Mucosa of gallbladder (tissue), 1 donor: ENCODE measurements at regions not wholly inside any gene's neighbourhood (a gene's known extent, or its start where the extent isn't known, plus 50 kb on each side); places are given as distances from the start of the nearest gene placed in this dataset.
A peak's percentile ranks its signal among the peaks of the same experiment; 100 is the strongest.

Source experiments
- DNase-seq: peaks from one replicate; pipeline ENCODE4 v3.0.0-alpha.2; 2020; ENCODE audit warnings: low spot score
- donor health status: DM: no; HTN: no; CAD: no.

GRCh38 chr7:119415682-119416081, 857.3 kb upstream of the KCND2 start:
- DNase-seq: no peak

- no peak for DNase-seq
These were observed 851.3 kb upstream of the KCND2 start for GRCh38 chr7:119421657-119422056.

DNA sequence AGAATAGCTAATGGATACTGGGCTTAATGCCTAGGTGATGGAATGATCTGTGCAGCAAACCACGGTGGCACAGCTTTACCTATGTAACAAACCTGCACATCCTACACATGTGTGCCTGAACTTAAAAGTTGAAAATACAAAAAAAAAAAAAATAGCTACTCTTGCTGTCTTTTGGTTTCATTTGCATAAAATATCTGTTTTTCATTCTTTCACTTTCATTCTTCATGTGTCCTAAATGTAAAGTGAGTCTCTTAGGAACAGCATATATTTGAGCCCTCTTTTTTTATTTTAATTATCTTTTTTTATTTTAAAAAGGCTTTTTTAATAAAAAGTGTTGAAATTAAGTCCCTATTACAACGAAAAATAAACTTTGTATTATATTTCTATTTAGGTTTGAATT, 836.1 kb upstream of the KCND2 start:
- no peak for DNase-seq

DNA sequence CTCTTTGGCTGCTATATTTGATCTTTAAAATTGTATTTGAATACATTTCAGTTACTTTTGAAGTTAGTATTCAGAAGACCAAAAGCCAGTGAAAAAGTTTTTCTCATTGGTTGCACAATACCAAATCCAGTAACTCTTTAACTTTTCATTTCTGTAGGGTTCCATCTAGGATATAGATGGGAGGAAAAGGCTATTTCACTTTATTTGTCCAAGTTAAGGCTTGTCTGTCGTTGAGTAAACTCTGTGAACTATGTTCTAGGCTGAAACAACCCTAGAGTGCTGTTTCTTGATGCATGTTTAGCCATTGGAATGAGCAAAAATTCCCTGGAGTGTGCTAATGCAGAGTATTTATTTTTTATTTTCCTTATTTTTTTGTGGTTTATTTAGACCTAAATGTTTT, 834.7 kb upstream of the KCND2 start:
- no peak for DNase-seq

GRCh38 chr7:119439192-119439591, 833.8 kb upstream of the KCND2 start:
- DNase-seq: no peak

DNA sequence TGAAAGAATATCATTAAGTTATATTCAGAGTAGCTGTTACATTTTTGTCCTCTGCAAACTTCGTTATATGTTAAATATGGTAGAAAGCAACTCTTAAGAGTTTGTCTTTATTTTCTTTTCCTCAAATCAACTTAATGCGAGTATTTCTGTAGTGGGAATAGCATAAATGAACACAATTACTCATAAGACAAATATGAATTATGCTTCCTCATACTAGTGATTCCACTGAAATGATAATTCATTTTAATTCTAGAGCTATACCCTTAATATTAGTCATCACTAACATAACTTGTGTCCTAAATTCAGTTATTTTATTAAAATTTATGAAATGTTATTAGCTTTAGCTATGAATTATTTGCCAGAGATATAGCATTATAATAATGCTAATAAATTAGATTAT, 820.6 kb upstream of the KCND2 start:
- DNase-seq: no peak

DNA sequence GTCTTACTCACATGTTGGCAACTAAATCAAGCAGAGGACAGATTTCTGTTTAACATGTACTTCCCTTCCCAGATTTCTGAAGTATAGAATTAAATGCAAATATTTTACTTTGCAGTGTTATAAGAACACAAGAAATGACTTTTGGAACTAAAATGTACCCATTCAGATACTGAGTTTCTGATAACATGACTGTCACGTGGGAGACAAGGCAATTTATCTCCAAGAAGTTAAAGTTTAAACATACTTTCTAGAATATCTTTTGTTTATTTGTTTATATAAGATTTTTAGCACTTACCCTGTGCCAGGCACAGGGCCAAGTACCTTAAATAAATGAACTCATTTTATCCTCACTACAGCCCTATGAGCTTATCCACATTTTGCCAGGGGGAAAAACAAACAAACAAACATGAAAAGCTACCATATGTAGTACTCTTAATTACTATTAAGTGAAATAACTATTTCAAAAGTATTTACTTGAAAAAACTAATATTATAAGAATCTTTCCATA, 807.1 kb upstream of the KCND2 start:
- DNase-seq: no peak

DNA sequence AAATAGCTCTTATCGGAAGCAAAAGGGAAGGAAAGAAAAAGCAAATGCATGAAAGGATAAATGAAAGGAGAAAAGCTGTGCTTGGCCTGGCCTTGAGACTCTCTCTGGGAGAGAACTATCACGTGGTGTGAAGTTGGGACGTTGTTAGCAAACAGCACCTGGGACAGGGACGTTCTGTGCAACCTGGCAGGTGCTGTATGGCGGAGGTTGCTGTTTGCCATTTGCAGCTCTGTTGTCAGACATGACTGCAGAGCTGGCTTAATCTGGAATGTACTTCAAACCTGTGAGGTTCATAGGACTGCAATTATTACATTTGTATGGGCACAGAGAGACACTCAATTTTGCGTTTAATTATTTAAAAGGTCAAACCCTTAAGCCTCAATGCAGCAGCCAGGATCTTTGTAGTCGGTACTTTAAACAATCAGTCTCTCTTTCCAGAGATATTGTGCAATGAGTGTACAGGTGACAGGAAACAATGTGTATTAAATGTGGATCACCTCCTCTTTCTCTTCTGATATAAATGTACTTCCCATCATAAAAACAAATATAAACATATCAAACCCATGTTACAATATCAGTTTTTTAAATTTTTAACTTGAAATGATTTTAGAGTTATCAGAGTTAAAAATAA, 800.5 kb upstream of the KCND2 start:
- DNase-seq: peak; percentile 11

DNA sequence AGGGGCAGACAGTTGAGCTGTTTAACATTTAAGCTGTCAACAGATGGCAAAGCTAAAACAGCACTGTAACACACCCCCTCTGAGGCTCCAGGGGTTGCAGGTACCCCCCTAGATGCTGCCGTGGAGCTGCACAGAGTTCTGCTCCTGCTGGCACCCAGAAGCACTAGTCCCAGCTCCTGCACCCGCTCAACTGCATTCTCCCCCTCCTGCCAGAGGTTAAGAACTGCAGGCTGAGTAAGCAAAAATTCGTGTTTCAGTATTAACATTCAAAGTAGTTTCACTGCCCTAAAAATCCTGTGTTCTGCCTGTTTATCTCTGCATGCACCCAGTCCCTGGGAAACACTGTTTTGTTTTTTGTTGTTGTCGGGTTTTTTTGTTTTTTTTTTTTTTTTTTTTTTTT, 790.8 kb upstream of the KCND2 start:
- DNase-seq: no peak

- DNase-seq: no peak
These were observed 790.3 kb upstream of the KCND2 start for GRCh38 chr7:119482671-119483070.

DNA sequence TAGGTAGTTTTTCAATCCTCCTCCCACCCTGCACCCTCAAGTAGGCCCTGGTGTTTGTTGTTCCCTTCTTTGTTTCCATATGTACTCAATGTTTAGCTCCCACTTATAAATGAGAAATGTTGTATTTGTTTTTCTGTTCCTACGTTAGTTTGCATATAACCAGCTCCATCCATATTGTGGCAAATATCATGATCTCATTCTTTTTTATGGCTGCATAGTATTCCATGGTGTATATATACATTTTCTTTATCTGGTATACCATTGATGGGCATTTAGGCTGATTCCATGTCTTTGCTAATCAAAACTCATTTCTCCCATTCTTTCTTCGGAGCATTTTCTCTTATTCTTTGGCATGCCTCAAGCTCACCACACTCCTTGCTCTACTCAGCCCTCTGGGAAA, 789.6 kb upstream of the KCND2 start:
- DNase-seq: no peak

DNA sequence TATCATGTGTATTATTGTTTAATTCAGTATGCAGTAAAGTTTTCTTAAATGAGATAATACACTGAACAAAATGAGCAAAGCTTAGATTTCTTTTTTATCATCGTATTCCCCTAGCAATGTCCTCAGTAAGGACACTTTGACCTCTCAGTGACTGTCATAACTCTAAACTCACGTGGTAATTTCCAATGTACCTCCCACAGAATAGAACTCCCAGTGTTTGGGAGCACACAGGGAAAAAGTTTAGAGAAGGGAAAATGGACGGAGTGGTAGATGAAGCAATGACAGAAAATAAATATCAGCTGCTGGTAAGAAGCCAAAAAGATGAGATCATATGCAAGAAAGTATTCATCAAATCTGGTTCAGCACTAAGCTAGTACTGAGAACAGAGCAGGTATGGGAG, 758.6 kb upstream of the KCND2 start:
- no peak for DNase-seq

GRCh38 chr7:119515214-119515613, 757.8 kb upstream of the KCND2 start:
- DNase-seq: no peak

DNA sequence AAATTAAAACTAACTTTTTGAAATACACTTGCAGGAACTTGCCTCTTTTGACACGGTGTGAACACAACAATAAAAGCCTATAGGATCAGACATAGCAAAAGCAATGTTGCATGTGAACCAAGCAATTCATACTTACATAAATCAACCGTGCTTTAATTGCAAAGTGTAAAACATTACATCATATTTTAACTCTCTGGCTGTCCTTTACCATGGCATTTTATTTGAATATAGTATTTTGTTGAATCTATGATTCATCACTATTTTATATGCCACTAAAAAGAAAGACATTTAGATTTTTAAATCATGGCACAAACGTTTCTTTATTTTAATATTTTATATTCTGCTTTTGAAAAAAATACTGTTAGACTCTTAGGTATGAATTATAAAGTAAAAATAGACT, 757.0 kb upstream of the KCND2 start:
- no peak for DNase-seq

- DNase-seq: no peak
These were observed 750.7 kb upstream of the KCND2 start for GRCh38 chr7:119522263-119522662.

DNA sequence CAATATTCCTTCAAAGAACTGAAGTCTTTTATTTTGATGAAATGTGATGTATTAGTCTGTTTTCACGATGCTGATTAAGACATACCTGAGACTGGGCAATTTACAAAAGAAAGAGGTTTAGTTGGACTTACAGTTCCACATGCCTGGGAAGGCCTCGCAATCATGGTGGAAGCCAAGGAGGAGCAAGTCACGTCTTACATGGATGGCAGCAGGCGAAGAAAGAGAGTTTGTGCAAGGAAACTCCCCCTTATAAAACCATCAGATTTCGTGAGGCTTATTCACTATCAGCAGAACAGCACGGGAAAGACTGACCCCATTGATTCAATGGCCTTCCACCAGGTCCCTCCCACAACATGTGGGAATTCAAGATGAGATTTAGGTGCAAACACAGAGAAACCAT, 750.3 kb upstream of the KCND2 start:
- no peak for DNase-seq

- no peak for DNase-seq
These were observed 727.9 kb upstream of the KCND2 start for GRCh38 chr7:119545118-119545517.

- no peak for DNase-seq
These were observed 717.2 kb upstream of the KCND2 start for GRCh38 chr7:119555788-119556187.

- DNase-seq: no peak
These were observed 716.5 kb upstream of the KCND2 start for GRCh38 chr7:119556436-119556835.

DNA sequence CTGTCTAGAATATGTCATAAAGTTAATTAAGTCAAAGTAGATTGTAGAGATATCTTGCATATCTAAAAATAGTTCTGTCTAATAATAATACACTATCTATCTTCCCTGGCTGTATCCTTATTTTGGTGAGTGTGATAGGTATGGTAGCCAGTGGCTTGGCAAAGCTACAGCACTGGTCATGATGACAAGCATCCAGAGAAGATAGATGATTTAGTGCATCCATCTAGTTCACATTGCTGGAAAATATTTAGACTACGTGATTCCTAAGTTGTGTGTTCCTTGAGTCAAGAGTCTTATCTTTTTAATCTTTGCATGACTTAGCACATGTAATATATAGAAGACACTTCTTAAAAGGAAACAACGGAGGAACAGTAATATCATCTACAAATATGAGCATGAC, 711.2 kb upstream of the KCND2 start:
- DNase-seq: no peak

DNA sequence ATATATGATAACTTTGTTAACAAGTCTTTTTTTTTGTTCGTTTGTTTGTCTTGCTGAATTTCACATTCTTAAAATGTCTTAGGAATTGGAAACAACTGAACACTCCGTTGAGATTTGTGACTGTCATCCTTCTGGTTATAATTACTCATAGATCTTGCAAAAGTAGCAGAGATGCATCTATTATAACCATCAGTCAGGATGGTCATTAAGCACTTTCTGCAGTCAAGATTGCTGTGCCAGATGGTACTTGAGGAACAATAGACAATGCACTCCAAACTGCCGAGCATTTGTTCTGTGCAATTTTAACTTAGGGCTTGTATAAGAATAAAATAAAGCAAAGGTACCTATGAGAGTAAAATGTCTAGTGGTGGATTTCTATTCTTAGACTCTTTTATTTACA, 710.1 kb upstream of the KCND2 start:
- no peak for DNase-seq

- no peak for DNase-seq
These were observed 701.3 kb upstream of the KCND2 start for GRCh38 chr7:119571666-119572065.

DNA sequence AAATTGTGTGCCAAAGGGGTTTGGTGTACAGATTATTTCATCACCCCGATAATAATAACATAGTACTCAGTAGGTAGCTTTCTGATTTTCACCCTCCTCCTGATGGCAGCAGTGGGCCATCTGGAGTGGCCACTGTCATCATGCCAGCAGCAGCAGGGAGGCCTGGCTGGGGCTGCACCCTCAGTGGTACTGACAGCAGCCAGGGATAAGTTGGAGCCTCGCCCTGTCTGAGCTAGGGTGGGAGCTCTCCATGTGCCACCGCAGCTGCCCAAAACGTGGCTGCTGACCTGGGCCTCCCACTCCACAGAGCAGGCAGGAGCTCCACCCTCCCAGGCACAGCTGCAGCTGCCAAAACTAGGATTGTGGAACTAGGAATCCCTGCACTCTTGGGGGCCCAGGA, 700.8 kb upstream of the KCND2 start:
- no peak for DNase-seq

DNA sequence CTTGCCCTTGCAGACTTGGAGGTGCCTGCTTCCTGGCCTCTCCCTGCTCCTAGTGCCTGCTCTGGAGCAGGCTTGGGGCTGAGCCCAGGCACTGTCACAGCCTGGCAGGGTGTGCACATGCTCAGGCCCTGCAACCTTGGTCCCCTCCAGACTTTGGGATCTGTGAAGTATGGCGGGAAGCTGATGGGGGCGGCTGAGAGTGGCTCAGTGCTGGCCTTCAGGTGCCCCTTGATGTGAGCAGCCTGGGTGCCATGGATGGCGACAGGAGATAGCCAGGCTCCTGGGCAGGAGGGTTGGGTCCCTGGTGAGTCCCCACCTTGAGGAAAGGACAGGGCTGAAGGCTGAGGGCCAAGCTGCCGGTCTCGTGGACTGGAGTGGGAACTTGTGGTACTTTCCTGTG, 700.4 kb upstream of the KCND2 start:
- DNase-seq: no peak
